ENCODE measurements at regions not wholly inside any gene's neighbourhood (a gene's known extent, or its start where the extent isn't known, plus 50 kb on each side); places are given as distances from the start of the nearest gene placed in this dataset.
"Not testable (repeated sequence)": the region's sequence is repeated elsewhere in the genome, so short reads cannot be mapped to it uniquely, and the experiment has no call there.

GRCh38 chr3:89783341-89783927 lies 676.0 kb downstream of the EPHA3 start:
- no peak for DNase-seq

GRCh38 chr3:89787485-89787884 lies 680.1 kb downstream of the EPHA3 start:
- DNase-seq: no peak

- no peak for DNase-seq
Observed at GRCh38 chr3:89787979-89788378, 680.6 kb downstream of the EPHA3 start.

GRCh38 chr3:89795506-89795905 lies 688.1 kb downstream of the EPHA3 start:
- DNase-seq: no peak

GRCh38 chr3:89802881-89803280 lies 695.5 kb downstream of the EPHA3 start:
- no peak for DNase-seq

GRCh38 chr3:89803711-89804110 lies 696.3 kb downstream of the EPHA3 start:
- no peak for DNase-seq

- DNase-seq: no peak
Observed at GRCh38 chr3:89806166-89806565, 698.7 kb downstream of the EPHA3 start.

- no peak for DNase-seq
Observed at GRCh38 chr3:89808680-89809197, 701.3 kb downstream of the EPHA3 start.

- no peak for DNase-seq
Observed at GRCh38 chr3:89813500-89813899, 706.1 kb downstream of the EPHA3 start.

GRCh38 chr3:89841041-89841440 lies 733.6 kb downstream of the EPHA3 start:
- no peak for DNase-seq

GRCh38 chr3:89845053-89845452 lies 737.6 kb downstream of the EPHA3 start:
- no peak for DNase-seq

- no peak for DNase-seq
Observed at GRCh38 chr3:89847955-89848354, 740.5 kb downstream of the EPHA3 start.

GRCh38 chr3:89851974-89852621 lies 744.7 kb downstream of the EPHA3 start:
- DNase-seq: peak; percentile 2

- DNase-seq: no peak
Observed at GRCh38 chr3:89859757-89860156, 752.3 kb downstream of the EPHA3 start.

GRCh38 chr3:89867286-89867685 lies 759.9 kb downstream of the EPHA3 start:
- DNase-seq: no peak

GRCh38 chr3:89876116-89876515 lies 768.7 kb downstream of the EPHA3 start:
- no peak for DNase-seq

GRCh38 chr3:89877230-89877629 lies 769.8 kb downstream of the EPHA3 start:
- DNase-seq: no peak

GRCh38 chr3:89889386-89889785 lies 782.0 kb downstream of the EPHA3 start:
- DNase-seq: no peak

- no peak for DNase-seq
Observed at GRCh38 chr3:89908711-89909213, 801.3 kb downstream of the EPHA3 start.

GRCh38 chr3:89912031-89912430 lies 804.6 kb downstream of the EPHA3 start:
- DNase-seq: no peak

GRCh38 chr3:89923921-89924610 lies 816.6 kb downstream of the EPHA3 start:
- no peak for DNase-seq

GRCh38 chr3:89925976-89926375 lies 818.6 kb downstream of the EPHA3 start:
- DNase-seq: no peak

GRCh38 chr3:89932882-89933281 lies 825.5 kb downstream of the EPHA3 start:
- DNase-seq: no peak

- not testable (repeated sequence) for DNase-seq
Observed at GRCh38 chr3:89944461-89944860, 837.0 kb downstream of the EPHA3 start.
